ENCODE measurements at regions not wholly inside any gene's neighbourhood (a gene's known extent, or its start where the extent isn't known, plus 50 kb on each side); places are given as distances from the start of the nearest gene placed in this dataset.

- TF ChIP-seq ZNF333 (CRISPR knock-in tag; IDR thresholded peaks at IDR 0.05; ENCODE audit: borderline replicate concordance) (no peak), MAX (IDR thresholded peaks at IDR 0.05) (no peak), ZNF20 (CRISPR knock-in tag; IDR thresholded peaks at IDR 0.05) (no peak), ATF3 (CRISPR knock-in tag; IDR thresholded peaks at IDR 0.05) (no peak), SAFB2 (CRISPR knock-in tag; IDR thresholded peaks at IDR 0.05; ENCODE audit: borderline replicate concordance, low read depth) (no peak), CTCF (CRISPR knock-in tag; IDR thresholded peaks at IDR 0.05) (no peak), EZH2 (conservative IDR thresholded peaks at IDR 0.05; ENCODE audit: low read depth, low read length) (no peak), SKIL (CRISPR knock-in tag; IDR thresholded peaks at IDR 0.05; ENCODE audit: borderline replicate concordance) (no peak), RBFOX2 (IDR thresholded peaks at IDR 0.05; ENCODE audit: low read depth, low read length) (no peak)
Measured at GRCh38 chrX:13483773-13484172, 85.6 kb upstream of the EGFL6 start.

Data from HepG2 (cell line).